GM18517 (cell line): ENCODE measurements at regions not wholly inside any gene's neighbourhood (a gene's known extent, or its start where the extent isn't known, plus 50 kb on each side); places are given as distances from the start of the nearest gene placed in this dataset.

Experiments
- ATAC-seq: cut with Tn5 transposase; IDR thresholded peaks from one replicate; pipeline ENCODE4 v1.9.1; 2021; ENCODE audit warnings: mild to moderate bottlenecking, moderate library complexity; ENCODE audit not compliant: unreplicated experiment

- ATAC-seq = no peak
These were observed 61.7 kb upstream of the PSD2 start for GRCh38 chr5:139733698-139734538.

- no peak for ATAC-seq
These were observed 61.1 kb upstream of the PSD2 start for GRCh38 chr5:139734539-139734916.

- ATAC-seq = no peak
These were observed 57.1 kb upstream of the PSD2 start for GRCh38 chr5:139738193-139739149.

- no peak for ATAC-seq
These were observed 56.2 kb upstream of the PSD2 start for GRCh38 chr5:139739150-139739974.

- ATAC-seq = no peak
These were observed 55.2 kb upstream of the PSD2 start for GRCh38 chr5:139740138-139740991.

- ATAC-seq = no peak
These were observed 54.5 kb upstream of the PSD2 start for GRCh38 chr5:139740992-139741672.

GRCh38 chr5:139741823-139742172, 53.8 kb upstream of the PSD2 start:
- no peak for ATAC-seq

- no peak for ATAC-seq
These were observed 53.3 kb upstream of the PSD2 start for GRCh38 chr5:139742173-139742903.

- ATAC-seq = no peak
These were observed 52.4 kb upstream of the PSD2 start for GRCh38 chr5:139743001-139743771.

GRCh38 chr5:139743804-139744203, 51.8 kb upstream of the PSD2 start:
- no peak for ATAC-seq

GRCh38 chr5:139744471-139745131, 51.0 kb upstream of the PSD2 start:
- no peak for ATAC-seq

GRCh38 chr5:139745132-139745799, 50.3 kb upstream of the PSD2 start:
- ATAC-seq = no peak

GRCh38 chr5:139745800-139746690, 49.6 kb upstream of the PSD2 start:
- peak; percentile 42 for ATAC-seq
